Mesenchymal stem cell (in vitro differentiated cells and primary cell): ENCODE measurements at regions not wholly inside any gene's neighbourhood (a gene's known extent, or its start where the extent isn't known, plus 50 kb on each side); places are given as distances from the start of the nearest gene placed in this dataset.

Experiments used
- DNase-seq: peaks from one replicate; pipeline ENCODE4 v3.0.0-alpha.2; 2013
- H2AFZ ChIP-seq: one replicate; pipeline ENCODE4 v1.6.1; 2013; ENCODE audit warnings: low read depth, mild to moderate bottlenecking, control low read depth, inconsistent platforms, low read length, moderate library complexity
- H2AK5ac ChIP-seq: 2 replicates; pipeline ENCODE4 v1.6.1; 2013; ENCODE audit warnings: low read length, moderate library complexity, mild to moderate bottlenecking, inconsistent platforms; ENCODE audit not compliant: severe bottlenecking
- H2BK120ac ChIP-seq: one replicate; pipeline ENCODE4 v1.6.1; 2013; ENCODE audit warnings: low read depth, mild to moderate bottlenecking, inconsistent platforms, low read length, moderate library complexity
- H2BK12ac ChIP-seq, 2 experiments: one replicate each; pipeline ENCODE4 v1.6.1; 2013; ENCODE audit warnings: inconsistent platforms in 2 of 2, low read length in 2 of 2, mild to moderate bottlenecking in 2 of 2, moderate library complexity in 2 of 2, control low read depth in 1 of 2
- H2BK15ac ChIP-seq: one replicate; pipeline ENCODE4 v1.6.1; 2013; ENCODE audit warnings: mild to moderate bottlenecking, low read depth, inconsistent platforms; ENCODE audit not compliant: poor library complexity, severe bottlenecking
- H2BK5ac ChIP-seq: 2 replicates; pipeline ENCODE4 v1.6.1; 2013; ENCODE audit warnings: low read depth, mild to moderate bottlenecking, low read length, control low read depth, inconsistent platforms; ENCODE audit not compliant: poor library complexity, severe bottlenecking
- H3K14ac ChIP-seq, 2 experiments: one replicate each; pipeline ENCODE4 v1.6.1; 2013; ENCODE audit warnings: inconsistent platforms in 2 of 2, low read length in 2 of 2, control low read depth in 1 of 2, mild to moderate bottlenecking in 1 of 2, moderate library complexity in 1 of 2
- H3K18ac ChIP-seq, 2 experiments: one replicate each; pipeline ENCODE4 v1.6.1; 2013; ENCODE audit warnings: inconsistent platforms in 2 of 2, low read length in 2 of 2, control low read depth in 1 of 2, low read depth in 1 of 2, mild to moderate bottlenecking in 1 of 2
- H3K23ac ChIP-seq, 2 experiments: one replicate each; pipeline ENCODE4 v1.6.1; 2013; ENCODE audit warnings: inconsistent platforms in 2 of 2, low read length in 2 of 2, mild to moderate bottlenecking in 2 of 2, moderate library complexity in 2 of 2, control low read depth in 1 of 2
- H3K27ac ChIP-seq: 2 replicates; pipeline ENCODE4 v1.5.1; 2013; ENCODE audit warnings: mild to moderate bottlenecking, moderate library complexity, low read length, control low read depth, inconsistent platforms; ENCODE audit not compliant: poor library complexity, severe bottlenecking
- H3K27me3 ChIP-seq, 2 experiments: 2 replicates each; pipeline versions ENCODE4 v1.6.1 to v1.7.0; 2013; ENCODE audit warnings: low read length in 2 of 2, mild to moderate bottlenecking in 2 of 2, moderate library complexity in 2 of 2, control low read depth in 1 of 2, inconsistent platforms in 1 of 2; ENCODE audit not compliant: control insufficient read depth in 1 of 2, insufficient read depth in 1 of 2
- H3K36me3 ChIP-seq, 2 experiments: 2 replicates each; pipeline versions ENCODE4 v1.6.1 to v1.7.0; 2013; ENCODE audit warnings: low read length in 2 of 2, control low read depth in 1 of 2, inconsistent platforms in 1 of 2, low read depth in 1 of 2, mild to moderate bottlenecking in 1 of 2; ENCODE audit not compliant: insufficient read depth in 2 of 2, control insufficient read depth in 1 of 2
- H3K4ac ChIP-seq, 2 experiments: one replicate each; pipeline ENCODE4 v1.6.1; 2013; ENCODE audit warnings: inconsistent platforms in 2 of 2, low read length in 2 of 2, mild to moderate bottlenecking in 2 of 2, moderate library complexity in 2 of 2, control low read depth in 1 of 2, low read depth in 1 of 2
- H3K4me1 ChIP-seq: 2 replicates; pipeline ENCODE4 v1.6.1; 2013; ENCODE audit warnings: low read depth, low read length, control low read depth; ENCODE audit not compliant: control insufficient read depth, insufficient read depth
- H3K4me2 ChIP-seq: 2 replicates; pipeline ENCODE4 v1.6.1; 2013; ENCODE audit warnings: low read length, mild to moderate bottlenecking, inconsistent platforms; ENCODE audit not compliant: poor library complexity, severe bottlenecking
- H3K4me3 ChIP-seq, 2 experiments: 2 replicates each; pipeline versions ENCODE4 v1.5.1 to v1.7.0; 2013; ENCODE audit warnings: low read length in 2 of 2, mild to moderate bottlenecking in 2 of 2, control low read depth in 1 of 2, low read depth in 1 of 2; ENCODE audit not compliant: insufficient read depth in 1 of 2
- H3K79me1 ChIP-seq: replicated peaks from 2 replicates; pipeline ENCODE4 v1.6.1; 2013; ENCODE audit warnings: mild to moderate bottlenecking, control low read depth, low read length, inconsistent platforms; ENCODE audit not compliant: poor library complexity, severe bottlenecking
- H3K9ac ChIP-seq: 2 replicates; pipeline ENCODE4 v1.7.0; 2013; ENCODE audit warnings: mild to moderate bottlenecking, low read length, moderate library complexity
- H3K9me3 ChIP-seq: 2 replicates; pipeline ENCODE4 v1.7.0; 2013; ENCODE audit warnings: mild to moderate bottlenecking, low read length; ENCODE audit not compliant: control insufficient read depth
- H4K8ac ChIP-seq: one replicate; pipeline ENCODE4 v1.6.1; 2013; ENCODE audit warnings: inconsistent platforms, mild to moderate bottlenecking, low read length, moderate library complexity
- H4K91ac ChIP-seq: one replicate; pipeline ENCODE4 v1.6.1; 2013; ENCODE audit warnings: mild to moderate bottlenecking, low read length, inconsistent platforms
- WGBS: methylation state at CpG from one replicate; pipeline ENCODE4 v1.1.7; 2013; ENCODE audit warnings: mixed read lengths; 5-methylcytosine and 5-hydroxymethylcytosine counted together

- WGBS: 61% methylated on average over 7 of the region's 7 CpGs
Observed at GRCh38 chr1:13950637-13951036, 250.6 kb downstream of the PRDM2 start.

GRCh38 chr1:13951793-13952751 is 252.1 kb downstream of the PRDM2 start:
- 31% methylated on average over 3 of the region's 4 CpGs for WGBS
- Histone ChIP-seq H3K4me2 (no peak overlapping the region), H2AFZ (no peak overlapping the region), H3K36me3 (no peaks in the 10 kb centered on the region), H3K27me3 (no peaks in the 10 kb centered on the region), H3K23ac (no peak overlapping the region), H3K4ac (no peak overlapping the region), H2BK5ac (no peak overlapping the region), H3K4me3 (no peak overlapping the region), H4K91ac (no peak overlapping the region), H3K14ac (no peak overlapping the region), H3K4me1 (no peaks in the 10 kb centered on the region), H3K9me3 (no peaks in the 10 kb centered on the region), H3K27ac (no peak overlapping the region), H3K79me1 (no peaks in the 10 kb centered on the region), H2AK5ac (no peak overlapping the region), H2BK12ac (no peak overlapping the region), H2BK15ac (no peak overlapping the region), H3K9ac (peak overlapping the region; percentile 55), H4K8ac (no peak overlapping the region), H3K18ac (no peak overlapping the region), H2BK120ac (no peak overlapping the region)
- no peak for DNase-seq

More at GRCh38 chr1:13950637-13951036, 250.6 kb downstream of the PRDM2 start:
- H3K9ac ChIP-seq: no peak overlapping the region
- H3K4me1 ChIP-seq: no peaks in the 10 kb centered on the region
- H2AK5ac ChIP-seq: no peak overlapping the region
- no peak overlapping the region for H3K4me2 ChIP-seq
- H4K8ac ChIP-seq: no peak overlapping the region
- no peaks in the 10 kb centered on the region for H3K9me3 ChIP-seq
- H4K91ac ChIP-seq: no peak overlapping the region
- no peak for DNase-seq
- no peak overlapping the region for H3K23ac ChIP-seq
- no peaks in the 10 kb centered on the region for H3K79me1 ChIP-seq
- no peak overlapping the region for H2BK120ac ChIP-seq
- H3K4me3 ChIP-seq: no peak overlapping the region
- no peak overlapping the region for H2AFZ ChIP-seq
- H3K14ac ChIP-seq: no peak overlapping the region
- no peaks in the 10 kb centered on the region for H3K27me3 ChIP-seq
- no peak overlapping the region for H3K18ac ChIP-seq
- H2BK5ac ChIP-seq: no peak overlapping the region
- no peak overlapping the region for H3K27ac ChIP-seq
- H3K36me3 ChIP-seq: no peaks in the 10 kb centered on the region
- no peak overlapping the region for H2BK12ac ChIP-seq
- no peak overlapping the region for H3K4ac ChIP-seq
- no peak overlapping the region for H2BK15ac ChIP-seq

- Histone ChIP-seq H3K36me3 (no peaks in the 10 kb centered on the region), H2BK120ac (no peak overlapping the region), H3K4me2 (no peak overlapping the region), H3K27ac (no peak overlapping the region), H3K9me3 (no peaks in the 10 kb centered on the region), H3K18ac (no peak overlapping the region), H2AFZ (no peak overlapping the region), H2BK12ac (no peak overlapping the region), H3K4me3 (no peak overlapping the region), H3K9ac (no peak overlapping the region), H3K4me1 (no peaks in the 10 kb centered on the region), H4K91ac (no peak overlapping the region), H3K27me3 (no peaks in the 10 kb centered on the region), H3K79me1 (no peaks in the 10 kb centered on the region), H3K14ac (no peak overlapping the region), H2AK5ac (no peak overlapping the region), H2BK5ac (no peak overlapping the region), H3K23ac (no peak overlapping the region), H3K4ac (no peak overlapping the region), H2BK15ac (no peak overlapping the region), H4K8ac (no peak overlapping the region)
- 45% methylated on average over 2 of the region's 5 CpGs for WGBS
- DNase-seq: no peak
Observed at GRCh38 chr1:13952985-13953384, 253.0 kb downstream of the PRDM2 start.

- no peak overlapping the region for H3K4ac ChIP-seq
- H2BK5ac ChIP-seq: no peak overlapping the region
- no peak overlapping the region for H2AFZ ChIP-seq
- no peaks in the 10 kb centered on the region for H3K36me3 ChIP-seq
- no peak overlapping the region for H4K91ac ChIP-seq
- H3K27me3 ChIP-seq: no peaks in the 10 kb centered on the region
- H2BK15ac ChIP-seq: no peak overlapping the region
- H2BK120ac ChIP-seq: no peak overlapping the region
- WGBS: 80% methylated on average over 4 of the region's 4 CpGs
- no peak overlapping the region for H2BK12ac ChIP-seq
- no peak overlapping the region for H3K23ac ChIP-seq
- no peak overlapping the region for H3K27ac ChIP-seq
- no peaks in the 10 kb centered on the region for H3K79me1 ChIP-seq
- H2AK5ac ChIP-seq: no peak overlapping the region
- no peak overlapping the region for H4K8ac ChIP-seq
- no peak overlapping the region for H3K4me2 ChIP-seq
- no peak overlapping the region for H3K18ac ChIP-seq
- H3K4me3 ChIP-seq: no peak overlapping the region
- H3K14ac ChIP-seq: no peak overlapping the region
- no peak for DNase-seq
- no peaks in the 10 kb centered on the region for H3K9me3 ChIP-seq
- no peaks in the 10 kb centered on the region for H3K4me1 ChIP-seq
- no peak overlapping the region for H3K9ac ChIP-seq
Observed at GRCh38 chr1:13956393-13956792, 256.4 kb downstream of the PRDM2 start.
